A549 (cell line): ENCODE measurements at regions not wholly inside any gene's neighbourhood (a gene's known extent, or its start where the extent isn't known, plus 50 kb on each side); places are given as distances from the start of the nearest gene placed in this dataset.

Experiments
- ATAC-seq, 2 experiments: fragments of 200-7000 bp in 1 of 2; fragments of >200 bp in 1 of 2; cut with Nextera tagmentation in 1 of 2; cut with Tn5 transposase in 1 of 2; 3 replicates each; pipeline versions ENCODE4 v1.8.0 to v1.9.1; 2018 to 2020; ENCODE audit warnings: mild to moderate bottlenecking in 1 of 2, moderate library complexity in 1 of 2
- CTCF ChIA-PET: fragments of 300-600 bp; sonication (Branson Sonifier 250); formaldehyde crosslinking; extraction: SDS; loops from one replicate; lab custom pipeline; 2021; ENCODE audit warnings: antibody characterized with exemption, inconsistent platforms; lab: Yijun Ruan, JAX
- POLR2A ChIA-PET: fragments of 350-600 bp; formaldehyde crosslinking; extraction: SDS; loops from one replicate; lab custom pipeline; 2021; ENCODE audit warnings: antibody characterized with exemption, inconsistent platforms; lab: Yijun Ruan, JAX
- DNase-seq, 2 experiments: peaks; one replicate each; pipeline versions ENCODE4 v3.0.0 to v3.0.0-alpha.2; 2011 to 2016; ENCODE audit warnings: low read depth in 1 of 2, low spot score in 1 of 2
- FAIRE-seq: peaks from 2 replicates; lab custom pipeline; 2011; peaks lifted over from hg19 to GRCh38; lab: Jason Lieb, UNC
- H3K27ac ChIP-seq, 2 experiments: fragments of >200 bp; sonication (Bioruptor Twin); formaldehyde crosslinking; 3 replicates each; pipeline ENCODE4 v1.5.1; 2016 to 2017
- H3K4me1 ChIP-seq: fragments of >200 bp; sonication (Bioruptor Twin); formaldehyde crosslinking; 3 replicates; pipeline ENCODE4 v1.6.1; 2016
- H3K4me2 ChIP-seq: fragments of >200 bp; sonication (Bioruptor Twin); formaldehyde crosslinking; 3 replicates; pipeline ENCODE4 v1.6.1; 2016
- H3K4me3 ChIP-seq: fragments of >200 bp; sonication (Bioruptor Twin); formaldehyde crosslinking; 3 replicates; pipeline ENCODE4 v1.5.1; 2016
- H3K9me3 ChIP-seq: fragments of >200 bp; sonication (Bioruptor Twin); formaldehyde crosslinking; 3 replicates; pipeline ENCODE4 v1.6.1; 2016
- BHLHE40 ChIP-seq: IDR thresholded peaks from 2 replicates; pipeline ENCODE4 v1.6.1; 2012; ENCODE audit warnings: low read depth, low read length, inconsistent platforms
- CBX2 ChIP-seq: fragments of 200-600 bp; sonication (generic); IDR thresholded peaks from 2 replicates; pipeline ENCODE4 v1.6.1; 2016; ENCODE audit warnings: low read depth, mild to moderate bottlenecking, borderline replicate concordance
- CBX8 ChIP-seq: fragments of 200-600 bp; sonication (generic); IDR thresholded peaks from 2 replicates; pipeline ENCODE4 v1.6.1; 2016
- CEBPB ChIP-seq, 2 experiments: fragments of >200 bp in 1 of 2; sonication (Bioruptor Twin) in 1 of 2; formaldehyde crosslinking in 1 of 2; IDR thresholded peaks; 2 replicates each; pipeline ENCODE4 v1.6.1; 2012 to 2016
- EHF ChIP-seq: fragments of 250-450 bp; sonication (Bioruptor Pico); IDR thresholded peaks from 2 replicates; pipeline ENCODE4 v1.5.0; 2020; ENCODE audit warnings: mild to moderate bottlenecking
- EHMT2 ChIP-seq: fragments of 200-600 bp; sonication (generic); IDR thresholded peaks from 2 replicates; pipeline ENCODE4 v1.6.1; 2016; ENCODE audit warnings: antibody characterized with exemption, low read depth, mild to moderate bottlenecking, moderate library complexity
- ESRRA ChIP-seq: fragments of 150-350 bp; IDR thresholded peaks from 2 replicates; pipeline ENCODE4 v1.6.1; 2014; ENCODE audit warnings: mild to moderate bottlenecking, low read length, borderline replicate concordance
- FOSB ChIP-seq: fragments of 250-450 bp; sonication (Bioruptor Pico); IDR thresholded peaks from 2 replicates; pipeline ENCODE4 v1.5.0; 2020; ENCODE audit warnings: mild to moderate bottlenecking, moderate library complexity
- HEYL ChIP-seq: fragments of 250-450 bp; sonication (Bioruptor Pico); IDR thresholded peaks from 2 replicates; pipeline ENCODE4 v1.8.0; 2021; ENCODE audit warnings: mild to moderate bottlenecking, moderate library complexity
- HOXA7 ChIP-seq: fragments of 250-450 bp; sonication (Bioruptor Pico); IDR thresholded peaks from 2 replicates; pipeline ENCODE4 v1.5.0; 2020; ENCODE audit warnings: mild to moderate bottlenecking, moderate library complexity
- HOXB5 ChIP-seq: fragments of 250-450 bp; sonication (Bioruptor Pico); IDR thresholded peaks from 2 replicates; pipeline ENCODE4 v1.5.0; 2020; ENCODE audit warnings: mild to moderate bottlenecking, moderate library complexity
- JUN ChIP-seq, 2 experiments: fragments of >200 bp; sonication (Bioruptor Twin); formaldehyde crosslinking; IDR thresholded peaks; 2 replicates in 1 of 2; 3 replicates in 1 of 2; pipeline ENCODE4 v1.6.1; 2016 to 2017
- JUNB ChIP-seq: fragments of >200 bp; sonication (Bioruptor Twin); formaldehyde crosslinking; IDR thresholded peaks from 2 replicates; pipeline ENCODE4 v1.6.1; 2016
- KDM5A ChIP-seq: fragments of 200-600 bp; sonication (generic); IDR thresholded peaks from 2 replicates; pipeline ENCODE4 v1.6.1; 2016; ENCODE audit warnings: antibody characterized with exemption, mild to moderate bottlenecking
- MAZ ChIP-seq: fragments of 150-350 bp; IDR thresholded peaks from 2 replicates; pipeline ENCODE4 v1.6.1; 2014; ENCODE audit warnings: antibody characterized with exemption, low read depth, low read length, borderline replicate concordance
- NR3C1 ChIP-seq: fragments of >200 bp; sonication (Bioruptor Twin); formaldehyde crosslinking; IDR thresholded peaks from 3 replicates; pipeline ENCODE4 v1.6.1; 2017
- PHF8 ChIP-seq: fragments of 200-600 bp; sonication (generic); IDR thresholded peaks from 2 replicates; pipeline ENCODE4 v1.6.1; 2016; ENCODE audit warnings: low read depth, mild to moderate bottlenecking, antibody characterized with exemption, moderate library complexity, borderline replicate concordance
- POLR2A ChIP-seq: IDR thresholded peaks from 2 replicates; pipeline ENCODE4 v1.6.1; 2012; ENCODE audit warnings: mild to moderate bottlenecking, low read length
- RAD21 ChIP-seq, 2 experiments: fragments of >200 bp in 1 of 2; sonication (Bioruptor Twin) in 1 of 2; formaldehyde crosslinking in 1 of 2; IDR thresholded peaks in 1 of 2; conservative IDR thresholded peaks in 1 of 2; 2 replicates in 1 of 2; 3 replicates in 1 of 2; pipeline ENCODE4 v1.6.1; 2012 to 2018; ENCODE audit warnings: inconsistent platforms in 1 of 2
- RARB ChIP-seq: fragments of 250-450 bp; sonication (Bioruptor Pico); IDR thresholded peaks from 2 replicates; pipeline ENCODE4 v1.8.0; 2021; ENCODE audit warnings: mild to moderate bottlenecking, moderate library complexity
- RCOR1 ChIP-seq: fragments of 150-350 bp; IDR thresholded peaks from 2 replicates; pipeline ENCODE4 v1.6.1; 2014; ENCODE audit warnings: antibody characterized with exemption, low read length, low read depth
- RNF2 ChIP-seq: fragments of 200-600 bp; sonication (generic); IDR thresholded peaks from 2 replicates; pipeline ENCODE4 v1.6.1; 2016; ENCODE audit warnings: low read depth, mild to moderate bottlenecking, antibody characterized with exemption, moderate library complexity, borderline replicate concordance
- TP53 ChIP-seq: fragments of 250-450 bp; sonication (Bioruptor Pico); IDR thresholded peaks from 2 replicates; pipeline ENCODE4 v1.5.0; 2021; ENCODE audit warnings: mild to moderate bottlenecking, moderate library complexity
- ZC3H11A ChIP-seq: fragments of 450-650 bp; IDR thresholded peaks from 2 replicates; pipeline ENCODE4 v1.6.1; 2014; ENCODE audit warnings: antibody characterized with exemption, mild to moderate bottlenecking
- ZFP36 ChIP-seq: fragments of 450-650 bp; IDR thresholded peaks from 2 replicates; pipeline ENCODE4 v1.6.1; 2014; ENCODE audit warnings: borderline replicate concordance; ENCODE audit not compliant: partially characterized antibody
- ZSCAN20 ChIP-seq: fragments of 250-450 bp; sonication (Bioruptor Pico); IDR thresholded peaks from 2 replicates; pipeline ENCODE4 v1.8.0; 2022; ENCODE audit warnings: mild to moderate bottlenecking, moderate library complexity
- whole genome bisulfite sequencing: methylation state at CpG from one replicate; pipeline ENCODE4 v1.1.6; 2017; ENCODE audit errors: missing lambda C conversion rate; 5-methylcytosine and 5-hydroxymethylcytosine counted together
- TF ChIP-seq, protein P1 (sequence below): fragments of >200 bp; sonication (Bioruptor Twin); formaldehyde crosslinking; IDR thresholded peaks from 3 replicates; pipeline ENCODE4 v1.6.1; 2016

DNA sequence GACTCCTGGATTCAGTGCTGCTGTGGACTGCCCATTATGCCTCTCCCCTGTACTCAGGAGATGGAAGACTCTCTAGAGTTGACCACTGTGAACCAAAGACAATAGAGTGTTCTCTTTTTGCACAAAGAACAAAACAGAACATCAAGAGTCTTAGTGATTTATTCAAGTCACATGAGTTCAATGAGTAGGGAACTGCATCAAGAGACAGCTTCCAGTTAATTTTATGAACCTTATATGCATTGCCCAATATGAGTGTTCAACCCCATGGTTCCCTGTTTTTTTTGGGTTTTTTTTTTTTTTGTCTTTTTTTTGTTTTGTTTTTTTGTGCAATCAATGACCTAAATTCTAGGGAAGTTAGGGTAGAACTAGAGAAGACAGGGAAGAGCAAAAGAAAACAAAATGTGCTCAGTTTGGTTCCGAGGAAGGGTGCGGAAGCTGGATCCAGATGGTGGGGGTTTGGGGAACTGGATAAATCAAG is 224.3 kb downstream of the MAFB start:
- ChIA-PET CTCF (no interaction called here), POLR2A (no interaction called here)
- WGBS, result 65% methylated on average over 2 of the region's 2 CpGs
- no peak overlapping the region for H3K27ac ChIP-seq
- no peak overlapping the region for H3K4me3 ChIP-seq
- no peak for TF ChIP-seq RAD21 (conservative IDR thresholded peaks at IDR 0.05 in 1 of 2, IDR thresholded peaks at IDR 0.05 in 1 of 2)
- no peak for TF ChIP-seq HOXB5 (CRISPR knock-in tag)
- no peak for TF ChIP-seq POLR2A
- TF ChIP-seq MAZ, result no peak
- TF ChIP-seq ZSCAN20 (CRISPR knock-in tag), result no peak
- TF ChIP-seq RARB (CRISPR knock-in tag), result no peak
- no peak for TF ChIP-seq TP53 (CRISPR knock-in tag)
- no peak for TF ChIP-seq JUN (IDR thresholded peaks at IDR 0.05)
- TF ChIP-seq ZFP36, result no peak
- no peak for TF ChIP-seq PHF8
- no peak for TF ChIP-seq EHMT2
- TF ChIP-seq ESRRA, result no peak
- no peak for TF ChIP-seq CBX8
- no peak for TF ChIP-seq ZC3H11A
- TF ChIP-seq NR3C1, result no peak
- no peak for TF ChIP-seq RNF2
- H3K4me2 ChIP-seq, result no peak overlapping the region
- no peaks in the 10 kb centered on the region for H3K9me3 ChIP-seq
- no peak for FAIRE-seq
- no peak for DNase-seq
- no peaks in the 10 kb centered on the region for H3K4me1 ChIP-seq
- no peak for ATAC-seq

DNA sequence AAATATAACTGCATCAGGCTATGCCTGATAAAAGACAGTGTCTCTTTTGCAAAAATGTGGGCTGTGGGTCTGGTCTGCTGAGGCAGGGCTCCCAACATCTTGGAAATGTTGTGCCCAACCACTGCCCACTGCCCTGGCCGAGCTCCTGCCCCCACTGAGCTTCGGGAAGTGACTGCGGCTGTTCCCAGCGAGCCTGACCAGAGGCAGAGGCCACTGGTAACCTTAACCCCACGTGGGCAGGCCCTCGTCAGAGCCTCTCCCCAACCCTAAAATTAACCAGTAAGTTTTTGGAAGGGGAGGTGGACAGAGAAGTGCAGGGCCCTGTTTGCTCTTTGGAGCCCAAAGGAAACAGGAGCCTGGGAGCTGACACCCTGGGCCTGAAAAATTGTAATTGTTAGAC is 225.9 kb downstream of the MAFB start:
- H3K4me1 ChIP-seq, result no peaks in the 10 kb centered on the region
- H3K27ac ChIP-seq, result no peak overlapping the region; a peak in 1 of 6 replicates
- H3K4me3 ChIP-seq, result no peak overlapping the region
- DNase-seq, result no peak
- no peak for FAIRE-seq
- H3K9me3 ChIP-seq, result no peaks in the 10 kb centered on the region
- ChIA-PET CTCF (no interaction called here), POLR2A (no interaction called here)
- ATAC-seq, result no peak
- TF ChIP-seq CBX2 (no peak), KDM5A (no peak), POLR2A (no peak), EHF (CRISPR knock-in tag) (no peak), ZC3H11A (no peak), BHLHE40 (no peak), JUNB (no peak), ZSCAN20 (CRISPR knock-in tag) (no peak), CEBPB (IDR thresholded peaks at IDR 0.05) (no peak)
- TF ChIP-seq, protein P1, sequence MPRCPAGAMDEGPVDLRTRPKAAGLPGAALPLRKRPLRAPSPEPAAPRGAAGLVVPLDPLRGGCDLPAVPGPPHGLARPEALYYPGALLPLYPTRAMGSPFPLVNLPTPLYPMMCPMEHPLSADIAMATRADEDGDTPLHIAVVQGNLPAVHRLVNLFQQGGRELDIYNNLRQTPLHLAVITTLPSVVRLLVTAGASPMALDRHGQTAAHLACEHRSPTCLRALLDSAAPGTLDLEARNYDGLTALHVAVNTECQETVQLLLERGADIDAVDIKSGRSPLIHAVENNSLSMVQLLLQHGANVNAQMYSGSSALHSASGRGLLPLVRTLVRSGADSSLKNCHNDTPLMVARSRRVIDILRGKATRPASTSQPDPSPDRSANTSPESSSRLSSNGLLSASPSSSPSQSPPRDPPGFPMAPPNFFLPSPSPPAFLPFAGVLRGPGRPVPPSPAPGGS, result no peak
- no peak overlapping the region for H3K4me2 ChIP-seq
- WGBS, result 26% methylated on average over 6 of the region's 6 CpGs

DNA sequence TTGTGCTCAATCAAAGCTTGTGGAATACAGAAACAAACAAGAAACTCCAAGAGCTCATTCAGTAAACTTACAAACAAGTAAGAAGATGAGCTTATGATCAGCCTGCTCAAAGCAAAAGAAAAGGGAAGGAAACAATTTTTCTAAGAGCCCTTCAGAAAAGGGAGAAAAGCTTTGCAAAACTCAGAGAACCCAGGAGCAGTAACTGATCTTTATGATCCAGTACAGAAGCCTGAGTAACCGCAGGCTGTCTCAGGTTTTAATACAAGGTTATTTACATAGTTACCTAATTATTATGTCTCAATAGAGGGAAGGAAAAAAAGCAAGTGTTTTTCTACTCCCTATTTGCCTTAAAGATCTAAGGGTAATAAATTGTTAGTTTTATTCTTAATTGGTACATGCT is 226.5 kb downstream of the MAFB start:
- FAIRE-seq (no peak), DNase-seq (no peak), ATAC-seq (no peak)
- ChIA-PET POLR2A (no interaction called here), CTCF (no interaction called here)
- Histone ChIP-seq H3K4me1 (no peaks in the 10 kb centered on the region), H3K9me3 (no peaks in the 10 kb centered on the region), H3K4me2 (no peak overlapping the region), H3K4me3 (no peak overlapping the region), H3K27ac (no peak overlapping the region)
- TF ChIP-seq HEYL (CRISPR knock-in tag) (no peak), RAD21 (conservative IDR thresholded peaks at IDR 0.05 in 1 of 2, IDR thresholded peaks at IDR 0.05 in 1 of 2) (no peak), TP53 (CRISPR knock-in tag) (no peak), HOXA7 (CRISPR knock-in tag) (no peak), FOSB (CRISPR knock-in tag) (no peak), RCOR1 (no peak), MAZ (no peak), EHMT2 (no peak)
- 51% methylated on average over 1 of the region's 1 CpG for WGBS
